ENCODE measurements at regions not wholly inside any gene's neighbourhood (a gene's known extent, or its start where the extent isn't known, plus 50 kb on each side); places are given as distances from the start of the nearest gene placed in this dataset.

DNA sequence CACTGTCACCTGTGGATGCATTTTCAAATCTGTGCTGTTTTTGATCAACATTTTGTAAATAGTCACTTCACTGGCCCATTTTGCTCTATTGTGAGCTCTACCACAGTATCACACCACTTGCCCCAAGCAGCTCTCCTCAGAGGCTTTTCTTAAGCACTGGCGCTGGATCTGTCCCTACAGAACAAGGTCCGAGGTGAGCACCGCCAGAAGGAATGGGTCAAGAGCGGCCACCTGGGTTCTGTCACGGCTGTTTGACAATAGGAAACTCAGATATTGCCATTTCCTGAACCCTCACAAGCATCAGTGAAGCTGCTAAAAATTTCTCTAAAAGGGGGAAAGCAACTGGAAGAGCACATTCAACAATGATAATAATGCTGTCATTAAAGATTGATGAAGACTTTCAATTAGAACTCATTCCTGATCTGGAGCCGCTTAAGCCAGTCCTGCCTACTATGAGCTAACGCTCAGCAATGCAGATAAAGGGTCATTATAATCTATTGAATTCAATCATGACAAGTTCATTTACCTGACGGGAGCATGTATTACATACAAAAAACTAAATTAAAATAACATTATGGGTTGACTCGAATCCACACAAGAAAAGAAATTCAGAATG is 514.0 kb downstream of the GALR1 start:
- no peak overlapping the region for H2AFZ ChIP-seq (ENCODE audit: low read depth, low read length)
- H3K4me2 ChIP-seq (ENCODE audit: insufficient read depth, low read length) = no peak overlapping the region
- H3K9me3 ChIP-seq (ENCODE audit: insufficient read depth, low read length, severe bottlenecking) = no peaks in the 10 kb centered on the region
- TF ChIP-seq, protein P1, sequence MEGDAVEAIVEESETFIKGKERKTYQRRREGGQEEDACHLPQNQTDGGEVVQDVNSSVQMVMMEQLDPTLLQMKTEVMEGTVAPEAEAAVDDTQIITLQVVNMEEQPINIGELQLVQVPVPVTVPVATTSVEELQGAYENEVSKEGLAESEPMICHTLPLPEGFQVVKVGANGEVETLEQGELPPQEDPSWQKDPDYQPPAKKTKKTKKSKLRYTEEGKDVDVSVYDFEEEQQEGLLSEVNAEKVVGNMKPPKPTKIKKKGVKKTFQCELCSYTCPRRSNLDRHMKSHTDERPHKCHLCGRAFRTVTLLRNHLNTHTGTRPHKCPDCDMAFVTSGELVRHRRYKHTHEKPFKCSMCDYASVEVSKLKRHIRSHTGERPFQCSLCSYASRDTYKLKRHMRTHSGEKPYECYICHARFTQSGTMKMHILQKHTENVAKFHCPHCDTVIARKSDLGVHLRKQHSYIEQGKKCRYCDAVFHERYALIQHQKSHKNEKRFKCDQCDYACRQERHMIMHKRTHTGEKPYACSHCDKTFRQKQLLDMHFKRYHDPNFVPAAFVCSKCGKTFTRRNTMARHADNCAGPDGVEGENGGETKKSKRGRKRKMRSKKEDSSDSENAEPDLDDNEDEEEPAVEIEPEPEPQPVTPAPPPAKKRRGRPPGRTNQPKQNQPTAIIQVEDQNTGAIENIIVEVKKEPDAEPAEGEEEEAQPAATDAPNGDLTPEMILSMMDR (IDR thresholded peaks at IDR 0.05; ENCODE audit: borderline replicate concordance, extremely low read depth, low read length, poor library complexity, severe bottlenecking) = no peak
- ATAC-seq (ENCODE audit: insufficient read depth, low read depth) = no peak
- no peak overlapping the region for H3K27ac ChIP-seq (ENCODE audit: low read length)
- H4K20me1 ChIP-seq (ENCODE audit: insufficient read depth, low read length) = no peaks in the 10 kb centered on the region
- no peak overlapping the region for H3K4me3 ChIP-seq (ENCODE audit: low read depth in 1 of 2, low read length in 2 of 2)
- H3K36me3 ChIP-seq (ENCODE audit: insufficient read depth, low read length) = no peaks in the 10 kb centered on the region
- H3K4me1 ChIP-seq (ENCODE audit: insufficient read depth, low read length) = no peaks in the 10 kb centered on the region
- H3K27me3 ChIP-seq (ENCODE audit: insufficient read depth, low read length, poor library complexity) = peaks cover 18% of the 10 kb centered on the region
- no peaks in the 10 kb centered on the region for H3K79me2 ChIP-seq (ENCODE audit: insufficient read depth, low read length)
- DNase-seq = no peak
- no peak overlapping the region for H3K9ac ChIP-seq (ENCODE audit: low read depth, low read length)

DNA sequence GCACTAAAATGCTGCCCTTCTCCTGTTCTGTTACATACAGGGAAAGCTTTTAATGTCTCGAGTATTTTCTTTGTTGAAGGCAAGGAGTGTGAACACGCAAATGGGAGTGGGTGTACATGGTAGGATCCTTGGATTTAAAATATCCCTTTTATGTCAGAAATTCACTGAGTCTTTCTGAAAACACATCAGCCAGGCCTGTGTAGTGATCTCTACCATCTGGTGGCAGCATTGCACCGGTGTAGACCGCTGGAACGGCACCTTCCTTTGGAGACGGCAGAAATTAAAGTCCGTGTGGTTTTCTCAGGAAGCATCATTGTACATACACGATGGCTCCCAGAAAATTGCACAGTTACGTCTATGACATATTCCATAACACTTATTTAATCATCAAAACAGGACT is 515.8 kb downstream of the GALR1 start:
- H3K4me3 ChIP-seq (ENCODE audit: low read depth in 1 of 2, low read length in 2 of 2) = no peak overlapping the region
- no peaks in the 10 kb centered on the region for H4K20me1 ChIP-seq (ENCODE audit: insufficient read depth, low read length)
- TF ChIP-seq EZH2 (IDR thresholded peaks at IDR 0.05; ENCODE audit: borderline replicate concordance, low read depth, low read length, severe bottlenecking) = no peak
- TF ChIP-seq, protein P1 (IDR thresholded peaks at IDR 0.05; ENCODE audit: borderline replicate concordance, extremely low read depth, low read length, poor library complexity, severe bottlenecking) = peak; percentile 75
- H3K9me3 ChIP-seq (ENCODE audit: insufficient read depth, low read length, severe bottlenecking) = no peaks in the 10 kb centered on the region
- peak; percentile 37 for DNase-seq
- no peak overlapping the region for H3K27ac ChIP-seq (ENCODE audit: low read length)
- H3K9ac ChIP-seq (ENCODE audit: low read depth, low read length) = no peak overlapping the region
- peak; percentile 67 for ATAC-seq (ENCODE audit: insufficient read depth, low read depth)
- no peaks in the 10 kb centered on the region for H3K4me1 ChIP-seq (ENCODE audit: insufficient read depth, low read length)
- H3K36me3 ChIP-seq (ENCODE audit: insufficient read depth, low read length) = no peaks in the 10 kb centered on the region
- H2AFZ ChIP-seq (ENCODE audit: low read depth, low read length) = no peak overlapping the region
- H3K79me2 ChIP-seq (ENCODE audit: insufficient read depth, low read length) = no peaks in the 10 kb centered on the region
- H3K4me2 ChIP-seq (ENCODE audit: insufficient read depth, low read length) = no peak overlapping the region
- H3K27me3 ChIP-seq (ENCODE audit: insufficient read depth, low read length, poor library complexity) = peaks cover 18% of the 10 kb centered on the region

DNA sequence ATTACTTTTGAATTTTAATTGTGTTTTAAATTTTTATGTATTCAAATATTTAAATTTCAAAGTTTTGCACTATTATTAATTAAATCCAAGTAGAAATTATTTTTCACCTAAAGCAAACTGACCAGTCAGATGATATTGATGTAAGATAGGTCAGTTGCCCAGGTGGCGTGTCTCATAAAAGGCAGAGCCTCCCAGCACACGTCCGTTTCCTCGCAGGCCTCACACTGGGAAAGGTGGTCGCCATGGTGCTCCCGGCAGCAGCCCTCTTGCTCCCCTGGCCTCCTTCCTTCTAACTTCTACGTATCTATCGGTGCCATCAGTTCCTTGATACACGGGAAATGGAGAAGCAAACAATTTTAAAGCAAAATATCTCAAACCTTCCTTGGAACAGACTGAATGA is 516.8 kb downstream of the GALR1 start:
- Histone ChIP-seq H2AFZ (ENCODE audit: low read depth, low read length) (no peak overlapping the region), H3K4me2 (ENCODE audit: insufficient read depth, low read length) (no peak overlapping the region), H3K36me3 (ENCODE audit: insufficient read depth, low read length) (no peaks in the 10 kb centered on the region), H3K4me1 (ENCODE audit: insufficient read depth, low read length) (no peaks in the 10 kb centered on the region), H3K79me2 (ENCODE audit: insufficient read depth, low read length) (no peaks in the 10 kb centered on the region), H3K27me3 (ENCODE audit: insufficient read depth, low read length, poor library complexity) (peaks cover 17% of the 10 kb centered on the region), H3K9me3 (ENCODE audit: insufficient read depth, low read length, severe bottlenecking) (no peaks in the 10 kb centered on the region), H3K4me3 (ENCODE audit: low read depth in 1 of 2, low read length in 2 of 2) (no peak overlapping the region), H3K9ac (ENCODE audit: low read depth, low read length) (no peak overlapping the region), H3K27ac (ENCODE audit: low read length) (no peak overlapping the region), H4K20me1 (ENCODE audit: insufficient read depth, low read length) (no peaks in the 10 kb centered on the region)
- TF ChIP-seq EZH2 (IDR thresholded peaks at IDR 0.05; ENCODE audit: borderline replicate concordance, low read depth, low read length, severe bottlenecking) = no peak
- TF ChIP-seq, protein P1 (IDR thresholded peaks at IDR 0.05; ENCODE audit: borderline replicate concordance, extremely low read depth, low read length, poor library complexity, severe bottlenecking) = no peak
- ATAC-seq (ENCODE audit: insufficient read depth, low read depth) (no peak), DNase-seq (no peak)

DNA sequence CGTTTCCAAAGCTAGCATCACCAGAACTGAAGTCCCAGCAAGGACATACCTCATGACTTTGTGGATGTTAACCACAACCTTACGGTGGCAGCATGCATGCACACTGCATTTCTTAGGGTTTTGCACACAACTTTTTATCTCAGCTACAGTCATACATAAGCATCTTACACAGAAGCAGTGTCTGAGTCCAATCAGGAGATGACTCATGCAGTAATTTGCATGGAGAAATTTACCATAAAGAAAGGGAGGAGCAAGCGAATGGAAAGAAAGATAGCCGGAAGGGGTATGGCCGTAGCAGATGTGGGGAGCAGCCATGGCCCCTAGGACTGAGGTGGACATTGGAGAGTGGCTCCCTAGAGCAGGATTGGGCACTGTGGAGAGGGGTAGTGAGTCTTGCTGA is 522.5 kb downstream of the GALR1 start:
- no peaks in the 10 kb centered on the region for H3K4me1 ChIP-seq (ENCODE audit: insufficient read depth, low read length)
- H3K27me3 ChIP-seq (ENCODE audit: insufficient read depth, low read length, poor library complexity) = no peaks in the 10 kb centered on the region
- DNase-seq (no peak), ATAC-seq (ENCODE audit: insufficient read depth, low read depth) (no peak)
- H3K9me3 ChIP-seq (ENCODE audit: insufficient read depth, low read length, severe bottlenecking) = no peaks in the 10 kb centered on the region
- H3K4me2 ChIP-seq (ENCODE audit: insufficient read depth, low read length) = no peak overlapping the region
- H2AFZ ChIP-seq (ENCODE audit: low read depth, low read length) = no peak overlapping the region
- H3K36me3 ChIP-seq (ENCODE audit: insufficient read depth, low read length) = no peaks in the 10 kb centered on the region
- H3K79me2 ChIP-seq (ENCODE audit: insufficient read depth, low read length) = no peaks in the 10 kb centered on the region
- H3K27ac ChIP-seq (ENCODE audit: low read length) = no peak overlapping the region
- TF ChIP-seq EZH2 (IDR thresholded peaks at IDR 0.05; ENCODE audit: borderline replicate concordance, low read depth, low read length, severe bottlenecking) = no peak
- no peak overlapping the region for H3K9ac ChIP-seq (ENCODE audit: low read depth, low read length)
- H3K4me3 ChIP-seq (ENCODE audit: low read depth in 1 of 2, low read length in 2 of 2) = no peak overlapping the region
- no peaks in the 10 kb centered on the region for H4K20me1 ChIP-seq (ENCODE audit: insufficient read depth, low read length)

Measured in DND-41 (cell line).